ENCODE measurements at regions not wholly inside any gene's neighbourhood (a gene's known extent, or its start where the extent isn't known, plus 50 kb on each side); places are given as distances from the start of the nearest gene placed in this dataset.

DNA sequence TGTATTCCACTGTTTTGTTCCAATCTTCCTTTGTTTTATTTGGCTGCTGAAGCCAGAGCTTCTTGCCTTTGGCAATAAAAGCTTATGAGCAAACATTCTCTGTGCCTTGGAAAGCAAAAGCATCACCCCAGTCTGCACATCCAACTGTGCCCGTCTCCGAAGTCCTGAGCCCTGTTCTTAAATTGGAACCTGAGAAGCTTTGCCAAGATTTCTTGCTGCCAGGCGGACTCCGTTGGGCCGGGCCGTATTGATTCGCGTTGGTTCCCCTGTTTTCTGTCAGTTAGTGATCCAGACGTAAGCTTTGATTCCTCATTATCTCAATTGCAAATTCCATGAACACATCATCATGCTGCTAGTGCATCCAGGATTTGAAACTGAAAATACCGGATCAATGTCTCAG lies 793.0 kb downstream of the OLFM4 start:
- Histone ChIP-seq H3K27me3 (no peaks in the 10 kb centered on the region), H3K79me2 (ENCODE audit: low read depth) (no peaks in the 10 kb centered on the region), H3K4me3 (no peak overlapping the region), H4K20me1 (ENCODE audit: low read depth) (no peaks in the 10 kb centered on the region), H3K4me2 (no peak overlapping the region), H3K27ac (no peak overlapping the region), H3F3A (ENCODE audit: low read depth) (no peaks in the 10 kb centered on the region), H3K9ac (no peak overlapping the region), H3K36me3 (no peaks in the 10 kb centered on the region), H2AFZ (replicated peaks) (peak overlapping the region; percentile 23), H3K9me3 (ENCODE audit: low read depth) (no peaks in the 10 kb centered on the region), H3K4me1 (no peaks in the 10 kb centered on the region)
- Mint-ChIP-seq H3K36me3 (no peaks in the 10 kb centered on the region), H3K4me1 (no peaks in the 10 kb centered on the region), H3K9me3 (no peaks in the 10 kb centered on the region), H3K27me3 (ENCODE audit: insufficient read depth, low read depth) (no peaks in the 10 kb centered on the region), H3K27ac (no peak overlapping the region), H3K4me3 (no peak overlapping the region)
- DNase-seq (ENCODE audit: low spot score), result no peak
- TF ChIP-seq EZH2 (IDR thresholded peaks at IDR 0.05) (no peak), CTCF (IDR thresholded peaks at IDR 0.05) (no peak), EZH2phosphoT487 (IDR thresholded peaks at IDR 0.05) (no peak)

- H3K27me3 ChIP-seq, result no peaks in the 10 kb centered on the region
Observed at GRCh38 chr13:53822136-53822535, 793.5 kb downstream of the OLFM4 start.

GRCh38 chr13:53839461-53839860 lies 810.8 kb downstream of the OLFM4 start:
- no peak overlapping the region for H3K9ac ChIP-seq
- Mint-ChIP-seq H3K36me3 (no peaks in the 10 kb centered on the region), H3K4me3 (no peak overlapping the region), H3K27me3 (ENCODE audit: insufficient read depth, low read depth) (no peaks in the 10 kb centered on the region), H3K9me3 (peaks cover 2% of the 10 kb centered on the region), H3K27ac (no peak overlapping the region), H3K4me1 (no peaks in the 10 kb centered on the region)
- no peak overlapping the region for H3K4me2 ChIP-seq
- H3K79me2 ChIP-seq (ENCODE audit: low read depth), result no peaks in the 10 kb centered on the region
- H3K4me3 ChIP-seq, result no peak overlapping the region
- no peaks in the 10 kb centered on the region for H3K36me3 ChIP-seq
- no peaks in the 10 kb centered on the region for H4K20me1 ChIP-seq (ENCODE audit: low read depth)
- no peak overlapping the region for H2AFZ ChIP-seq (replicated peaks)
- H3K27me3 ChIP-seq, result no peaks in the 10 kb centered on the region
- DNase-seq (ENCODE audit: low spot score), result no peak
- H3K4me1 ChIP-seq, result no peaks in the 10 kb centered on the region
- H3K27ac ChIP-seq, result no peak overlapping the region
- no peaks in the 10 kb centered on the region for H3K9me3 ChIP-seq (ENCODE audit: low read depth)
- no peaks in the 10 kb centered on the region for H3F3A ChIP-seq (ENCODE audit: low read depth)
- TF ChIP-seq EZH2 (IDR thresholded peaks at IDR 0.05) (no peak), CTCF (IDR thresholded peaks at IDR 0.05) (no peak), EZH2phosphoT487 (IDR thresholded peaks at IDR 0.05) (no peak)

More at GRCh38 chr13:53822136-53822535, 793.5 kb downstream of the OLFM4 start:
- no peaks in the 10 kb centered on the region for H3K36me3 ChIP-seq
- H3F3A ChIP-seq (ENCODE audit: low read depth), result no peaks in the 10 kb centered on the region
- no peak for DNase-seq (ENCODE audit: low spot score)
- H3K9me3 ChIP-seq (ENCODE audit: low read depth), result no peaks in the 10 kb centered on the region
- no peak overlapping the region for H3K27ac Mint-ChIP-seq
- H3K27me3 Mint-ChIP-seq (ENCODE audit: insufficient read depth, low read depth), result no peaks in the 10 kb centered on the region
- no peak overlapping the region for H3K27ac ChIP-seq
- no peaks in the 10 kb centered on the region for H3K9me3 Mint-ChIP-seq
- no peaks in the 10 kb centered on the region for H3K4me1 Mint-ChIP-seq
- no peaks in the 10 kb centered on the region for H3K4me1 ChIP-seq
- no peak overlapping the region for H3K4me2 ChIP-seq
- no peaks in the 10 kb centered on the region for H3K79me2 ChIP-seq (ENCODE audit: low read depth)
- H3K4me3 Mint-ChIP-seq, result no peak overlapping the region
- no peak overlapping the region for H3K4me3 ChIP-seq
- no peak overlapping the region for H3K9ac ChIP-seq
- no peak overlapping the region for H2AFZ ChIP-seq (replicated peaks)
- no peak for TF ChIP-seq EZH2phosphoT487 (IDR thresholded peaks at IDR 0.05)
- no peaks in the 10 kb centered on the region for H4K20me1 ChIP-seq (ENCODE audit: low read depth)
- H3K36me3 Mint-ChIP-seq, result no peaks in the 10 kb centered on the region

DNA sequence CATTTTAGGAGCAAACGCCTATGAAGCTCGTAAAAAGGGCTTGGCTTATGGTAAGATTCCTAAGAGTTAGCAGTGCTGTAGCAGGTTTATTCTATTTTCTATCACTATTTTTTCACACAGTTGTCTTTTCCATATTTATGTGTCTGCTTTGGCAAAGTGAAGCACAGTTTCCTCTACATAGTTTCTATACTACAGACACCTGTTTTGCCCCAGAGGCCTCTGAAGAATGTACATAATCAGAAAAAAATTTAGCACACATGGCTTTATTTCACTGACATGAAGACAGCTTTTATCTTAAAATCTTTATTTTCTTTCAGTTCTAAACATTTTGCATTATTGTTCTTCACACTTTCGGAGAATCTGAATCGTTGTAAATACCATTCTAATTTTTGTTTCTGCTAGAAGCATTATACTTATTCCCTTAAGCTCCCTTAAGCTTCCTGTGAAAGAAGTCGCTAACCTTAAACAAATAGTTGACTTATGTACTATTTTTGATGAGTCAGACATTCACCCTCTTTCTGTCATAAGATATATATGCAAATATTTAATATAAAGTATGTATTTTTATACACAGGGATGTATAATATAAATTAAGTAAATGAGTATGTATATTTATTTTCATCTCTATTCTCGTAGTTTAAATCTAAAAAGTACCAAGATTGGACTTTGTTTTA lies 816.0 kb downstream of the OLFM4 start:
- H3F3A ChIP-seq (ENCODE audit: low read depth), result peaks cover 3% of the 10 kb centered on the region
- H3K9me3 Mint-ChIP-seq, result no peaks in the 10 kb centered on the region
- no peaks in the 10 kb centered on the region for H3K27me3 ChIP-seq
- peaks cover 8% of the 10 kb centered on the region for H3K4me1 Mint-ChIP-seq
- no peak overlapping the region for H3K27ac ChIP-seq
- no peaks in the 10 kb centered on the region for H3K79me2 ChIP-seq (ENCODE audit: low read depth)
- no peak overlapping the region for H2AFZ ChIP-seq (replicated peaks)
- H3K9ac ChIP-seq, result no peak overlapping the region
- no peak overlapping the region for H3K4me3 ChIP-seq
- H3K4me3 Mint-ChIP-seq, result no peak overlapping the region
- no peaks in the 10 kb centered on the region for H3K9me3 ChIP-seq (ENCODE audit: low read depth)
- TF ChIP-seq EZH2phosphoT487 (IDR thresholded peaks at IDR 0.05), result no peak
- no peak for TF ChIP-seq EZH2 (IDR thresholded peaks at IDR 0.05)
- TF ChIP-seq CTCF (IDR thresholded peaks at IDR 0.05), result no peak
- no peaks in the 10 kb centered on the region for H3K36me3 Mint-ChIP-seq
- H3K27me3 Mint-ChIP-seq (ENCODE audit: insufficient read depth, low read depth), result peaks cover 7% of the 10 kb centered on the region
- H3K4me2 ChIP-seq, result no peak overlapping the region
- H3K36me3 ChIP-seq, result no peaks in the 10 kb centered on the region
- H3K4me1 ChIP-seq, result peaks cover 14% of the 10 kb centered on the region
- H4K20me1 ChIP-seq (ENCODE audit: low read depth), result no peaks in the 10 kb centered on the region
- H3K27ac Mint-ChIP-seq, result no peak overlapping the region
- DNase-seq (ENCODE audit: low spot score), result no peak
